DND-41 (cell line): ENCODE measurements at regions not wholly inside any gene's neighbourhood (a gene's known extent, or its start where the extent isn't known, plus 50 kb on each side); places are given as distances from the start of the nearest gene placed in this dataset.

Experiments
- EZH2 ChIP-seq: IDR thresholded peaks from 3 replicates; pipeline ENCODE4 v1.6.1; 2012; ENCODE audit warnings: borderline replicate concordance, low read depth, mild to moderate bottlenecking, moderate library complexity, low read length, inconsistent platforms; ENCODE audit not compliant: severe bottlenecking
- TF ChIP-seq, protein P1 (sequence below): IDR thresholded peaks from 2 replicates; pipeline ENCODE4 v1.5.1; 2012; ENCODE audit warnings: borderline replicate concordance, low read length, moderate library complexity, mild to moderate bottlenecking; ENCODE audit not compliant: poor library complexity, severe bottlenecking; ENCODE audit errors: extremely low read depth

- TF ChIP-seq EZH2: no peak
- TF ChIP-seq, protein P1, sequence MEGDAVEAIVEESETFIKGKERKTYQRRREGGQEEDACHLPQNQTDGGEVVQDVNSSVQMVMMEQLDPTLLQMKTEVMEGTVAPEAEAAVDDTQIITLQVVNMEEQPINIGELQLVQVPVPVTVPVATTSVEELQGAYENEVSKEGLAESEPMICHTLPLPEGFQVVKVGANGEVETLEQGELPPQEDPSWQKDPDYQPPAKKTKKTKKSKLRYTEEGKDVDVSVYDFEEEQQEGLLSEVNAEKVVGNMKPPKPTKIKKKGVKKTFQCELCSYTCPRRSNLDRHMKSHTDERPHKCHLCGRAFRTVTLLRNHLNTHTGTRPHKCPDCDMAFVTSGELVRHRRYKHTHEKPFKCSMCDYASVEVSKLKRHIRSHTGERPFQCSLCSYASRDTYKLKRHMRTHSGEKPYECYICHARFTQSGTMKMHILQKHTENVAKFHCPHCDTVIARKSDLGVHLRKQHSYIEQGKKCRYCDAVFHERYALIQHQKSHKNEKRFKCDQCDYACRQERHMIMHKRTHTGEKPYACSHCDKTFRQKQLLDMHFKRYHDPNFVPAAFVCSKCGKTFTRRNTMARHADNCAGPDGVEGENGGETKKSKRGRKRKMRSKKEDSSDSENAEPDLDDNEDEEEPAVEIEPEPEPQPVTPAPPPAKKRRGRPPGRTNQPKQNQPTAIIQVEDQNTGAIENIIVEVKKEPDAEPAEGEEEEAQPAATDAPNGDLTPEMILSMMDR: no peak
These were observed 538.2 kb upstream of the TBX3 start for GRCh38 chr12:115222220-115222619.
